ENCODE measurements at regions not wholly inside any gene's neighbourhood (a gene's known extent, or its start where the extent isn't known, plus 50 kb on each side); places are given as distances from the start of the nearest gene placed in this dataset.

GRCh38 chr3:72270072-72270681 is 485.2 kb upstream of the PROK2 start:
- no peak for TF ChIP-seq CTCF (IDR thresholded peaks at IDR 0.05; ENCODE audit: control extremely low read depth in 1 of 3, insufficient read depth in 1 of 3, low read depth in 1 of 3, low read length in 3 of 3)
- TF ChIP-seq TAF1 (IDR thresholded peaks at IDR 0.05; ENCODE audit: low read depth, low read length) = no peak
- TF ChIP-seq RNF2 (IDR thresholded peaks at IDR 0.05; ENCODE audit: borderline replicate concordance, low read depth, low read length, missing control alignments, poor library complexity, severe bottlenecking) = no peak
- TF ChIP-seq KDM1A (IDR thresholded peaks at IDR 0.05; ENCODE audit: borderline replicate concordance, low read length) = no peak
- TF ChIP-seq USF2 (IDR thresholded peaks at IDR 0.05; ENCODE audit: low read length) = no peak
- TF ChIP-seq ASH2L (IDR thresholded peaks at IDR 0.05; ENCODE audit: low read length) = no peak
- no peak for TF ChIP-seq SP2 (IDR thresholded peaks at IDR 0.05; ENCODE audit: low read length)
- TF ChIP-seq CEBPB (IDR thresholded peaks at IDR 0.05; ENCODE audit: low read depth, low read length) = peak; percentile 86
- no peak for TF ChIP-seq POLR2AphosphoS5 (IDR thresholded peaks at IDR 0.05; ENCODE audit: low read depth, low read length)
- TF ChIP-seq CREB1 (IDR thresholded peaks at IDR 0.05) = no peak
- no peak for TF ChIP-seq TCF12 (IDR thresholded peaks at IDR 0.05; ENCODE audit: low read depth, low read length)
- TF ChIP-seq CBX8 (IDR thresholded peaks at IDR 0.05; ENCODE audit: borderline replicate concordance, low read depth, low read length) = no peak
- TF ChIP-seq SP1 (IDR thresholded peaks at IDR 0.05; ENCODE audit: low read depth, low read length) = no peak

Measured in H1 (cell line).